Gastroesophageal sphincter (tissue), 4 donors: ENCODE measurements at regions not wholly inside any gene's neighbourhood (a gene's known extent, or its start where the extent isn't known, plus 50 kb on each side); places are given as distances from the start of the nearest gene placed in this dataset.

Source experiments
- ATAC-seq: fragments of 150-250 bp; one replicate; pipeline ENCODE4 v1.9.1; 2016; ENCODE audit warnings: mild to moderate bottlenecking, moderate library complexity
- H3K27ac ChIP-seq, 4 donors: fragments of 200-600 bp; sonication (generic) in 3 of 4; 1 replicate in 3 of 4; 2 replicates in 1 of 4; pipeline ENCODE4 v1.5.1; 2016 to 2019
- H3K27me3 ChIP-seq: fragments of 200-600 bp; sonication (generic); one replicate; pipeline ENCODE4 v1.5.1; 2019
- H3K36me3 ChIP-seq, 2 donors: fragments of 200-600 bp; sonication (generic); one replicate each; pipeline ENCODE4 v1.5.1; 2019; ENCODE audit warnings: control low read depth in 1 of 2
- H3K4me1 ChIP-seq, 3 donors: fragments of 200-600 bp; sonication (generic); 1 replicate in 2 of 3; 2 replicates in 1 of 3; pipeline ENCODE4 v1.5.1; 2016 to 2019; ENCODE audit warnings: control low read depth in 2 of 3
- H3K4me3 ChIP-seq, 2 donors: fragments of 200-600 bp; sonication (generic); one replicate each; pipeline ENCODE4 v1.5.1; 2019; ENCODE audit warnings: mild to moderate bottlenecking in 1 of 2, moderate library complexity in 1 of 2
- H3K9me3 ChIP-seq, 3 donors: fragments of 200-600 bp; sonication (generic); one replicate each; pipeline ENCODE4 v1.5.1; 2017 to 2019; ENCODE audit warnings: control low read depth in 2 of 3
- CTCF ChIP-seq, 4 experiments: fragments of 200-600 bp in 2 of 4; fragments of 450-650 bp in 2 of 4; sonication (generic) in 1 of 4; IDR thresholded peaks; one replicate each; pipeline ENCODE4 v1.5.1; 2017 to 2019; ENCODE audit warnings: antibody characterized with exemption in 4 of 4, mild to moderate bottlenecking in 2 of 4, moderate library complexity in 2 of 4
- EP300 ChIP-seq: sonication (generic); formaldehyde crosslinking; IDR thresholded peaks from one replicate; pipeline ENCODE4 v1.6.1; 2017; ENCODE audit warnings: antibody characterized with exemption, mild to moderate bottlenecking
- POLR2A ChIP-seq, 2 donors: fragments of 450-650 bp; IDR thresholded peaks; one replicate each; pipeline ENCODE4 v1.6.1; 2017; ENCODE audit warnings: antibody characterized with exemption in 2 of 2, mild to moderate bottlenecking in 2 of 2, moderate library complexity in 1 of 2
- POLR2AphosphoS5 ChIP-seq: sonication (generic); formaldehyde crosslinking; IDR thresholded peaks from one replicate; pipeline ENCODE4 v1.6.1; 2017; ENCODE audit warnings: antibody characterized with exemption
- WGBS, 2 donors: methylation state at CpG; one replicate each; pipeline ENCODE4 v1.1.5; 2018; ENCODE audit warnings: low coverage in 1 of 2; 5-methylcytosine and 5-hydroxymethylcytosine counted together

GRCh38 chr10:36647540-36647939 lies 477.9 kb upstream of the ANKRD30A start:
- Histone ChIP-seq H3K9me3 (peaks cover 0 to 6% (median 0%) of the 10 kb centered on the region in 3 donors), H3K4me3 (no peak overlapping the region), H3K36me3 (no peaks in the 10 kb centered on the region), H3K27me3 (no peaks in the 10 kb centered on the region), H3K4me1 (no peaks in the 10 kb centered on the region), H3K27ac (no peak overlapping the region)
- 73 to 80% methylated on average over 5 to 9 of the region's 10 CpGs for whole genome bisulfite sequencing, 2 donors
- no peak for ATAC-seq
- no peak for TF ChIP-seq POLR2A (IDR thresholded peaks at IDR 0.05)
- TF ChIP-seq CTCF (IDR thresholded peaks at IDR 0.05), result no peak
- TF ChIP-seq EP300, result no peak
- TF ChIP-seq POLR2AphosphoS5, result no peak

- H3K9me3 ChIP-seq, result no peaks in the 10 kb centered on the region
- H3K36me3 ChIP-seq, result no peaks in the 10 kb centered on the region
- no peak for ATAC-seq
- TF ChIP-seq EP300 (no peak), POLR2A (IDR thresholded peaks at IDR 0.05) (no peak), POLR2AphosphoS5 (no peak), CTCF (IDR thresholded peaks at IDR 0.05) (no peak)
- no peak overlapping the region for H3K27ac ChIP-seq
- WGBS, 2 donors, result 82 to 83% methylated on average over 4 of the region's 4 CpGs
- no peaks in the 10 kb centered on the region for H3K4me1 ChIP-seq
- H3K4me3 ChIP-seq, result no peak overlapping the region
- peaks cover 4% of the 10 kb centered on the region for H3K27me3 ChIP-seq
Measured at GRCh38 chr10:36640626-36641025, 484.8 kb upstream of the ANKRD30A start.

GRCh38 chr10:36638462-36639155 lies 486.8 kb upstream of the ANKRD30A start:
- Histone ChIP-seq H3K27ac (no peak overlapping the region), H3K4me1 (no peaks in the 10 kb centered on the region), H3K4me3 (no peak overlapping the region), H3K9me3 (no peaks in the 10 kb centered on the region), H3K36me3 (no peaks in the 10 kb centered on the region), H3K27me3 (peaks cover 4% of the 10 kb centered on the region)
- 84 to 100% methylated on average over 1 to 3 of the region's 3 CpGs for WGBS, 2 donors
- ATAC-seq, result no peak
- no peak for TF ChIP-seq EP300
- no peak for TF ChIP-seq POLR2A (IDR thresholded peaks at IDR 0.05)
- TF ChIP-seq CTCF (IDR thresholded peaks at IDR 0.05), result no peak
- no peak for TF ChIP-seq POLR2AphosphoS5

GRCh38 chr10:36636879-36637278 lies 488.5 kb upstream of the ANKRD30A start:
- TF ChIP-seq EP300, result no peak
- no peak for ATAC-seq
- Histone ChIP-seq H3K4me3 (no peak overlapping the region), H3K36me3 (no peaks in the 10 kb centered on the region), H3K27me3 (peaks cover 4% of the 10 kb centered on the region), H3K27ac (no peak overlapping the region), H3K4me1 (no peaks in the 10 kb centered on the region), H3K9me3 (no peaks in the 10 kb centered on the region)
- 56 to 67% methylated on average over 1 to 2 of the region's 2 CpGs for WGBS, 2 donors

GRCh38 chr10:36636285-36636839 lies 489.0 kb upstream of the ANKRD30A start:
- Histone ChIP-seq H3K36me3 (no peaks in the 10 kb centered on the region), H3K27ac (no peak overlapping the region), H3K27me3 (peaks cover 4% of the 10 kb centered on the region), H3K4me3 (no peak overlapping the region), H3K9me3 (no peaks in the 10 kb centered on the region), H3K4me1 (no peaks in the 10 kb centered on the region)
- ATAC-seq, result no peak
- TF ChIP-seq EP300 (no peak), POLR2A (IDR thresholded peaks at IDR 0.05) (no peak), CTCF (IDR thresholded peaks at IDR 0.05) (no peak), POLR2AphosphoS5 (no peak)
- 29 to 35% methylated on average over 1 of the region's 1 CpG for WGBS, 2 donors
